DND-41 (cell line): ENCODE measurements at regions not wholly inside any gene's neighbourhood (a gene's known extent, or its start where the extent isn't known, plus 50 kb on each side); places are given as distances from the start of the nearest gene placed in this dataset.

Experiments used
- EZH2 ChIP-seq: IDR thresholded peaks from 3 replicates; pipeline ENCODE4 v1.6.1; 2012; ENCODE audit warnings: borderline replicate concordance, low read depth, mild to moderate bottlenecking, moderate library complexity, low read length, inconsistent platforms; ENCODE audit not compliant: severe bottlenecking
- TF ChIP-seq, protein P1 (sequence below): IDR thresholded peaks from 2 replicates; pipeline ENCODE4 v1.5.1; 2012; ENCODE audit warnings: borderline replicate concordance, low read length, moderate library complexity, mild to moderate bottlenecking; ENCODE audit not compliant: poor library complexity, severe bottlenecking; ENCODE audit errors: extremely low read depth

DNA sequence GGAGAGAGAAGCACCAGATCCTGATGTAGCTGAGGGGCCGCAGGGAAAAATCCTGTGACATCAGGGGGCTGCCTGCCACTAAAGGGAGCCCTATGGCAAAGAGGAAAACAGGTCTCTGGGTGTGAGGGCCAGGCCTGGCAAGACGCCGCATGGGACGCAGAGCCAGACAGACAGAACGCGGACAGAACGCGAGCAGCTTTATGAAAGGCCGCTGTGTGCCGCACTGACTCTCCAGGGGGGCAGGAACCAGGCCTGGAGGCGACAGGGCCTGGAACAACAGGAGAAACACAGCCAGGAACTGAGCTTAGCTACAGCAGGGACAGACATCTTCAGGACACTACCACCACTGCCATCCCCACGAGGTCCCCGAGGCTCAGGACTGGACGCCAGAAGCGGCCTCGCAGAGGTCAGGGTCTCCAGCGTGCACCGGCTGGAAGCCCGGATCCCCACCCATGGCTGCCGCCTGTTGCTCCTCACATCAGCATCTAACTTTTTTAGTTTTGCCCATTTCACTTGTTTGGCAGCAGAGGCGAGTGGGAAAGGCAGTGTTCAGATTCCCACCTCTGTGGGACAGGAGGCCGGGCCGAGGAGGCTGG lies 131.6 kb downstream of the VAPA start:
- TF ChIP-seq, protein P1, sequence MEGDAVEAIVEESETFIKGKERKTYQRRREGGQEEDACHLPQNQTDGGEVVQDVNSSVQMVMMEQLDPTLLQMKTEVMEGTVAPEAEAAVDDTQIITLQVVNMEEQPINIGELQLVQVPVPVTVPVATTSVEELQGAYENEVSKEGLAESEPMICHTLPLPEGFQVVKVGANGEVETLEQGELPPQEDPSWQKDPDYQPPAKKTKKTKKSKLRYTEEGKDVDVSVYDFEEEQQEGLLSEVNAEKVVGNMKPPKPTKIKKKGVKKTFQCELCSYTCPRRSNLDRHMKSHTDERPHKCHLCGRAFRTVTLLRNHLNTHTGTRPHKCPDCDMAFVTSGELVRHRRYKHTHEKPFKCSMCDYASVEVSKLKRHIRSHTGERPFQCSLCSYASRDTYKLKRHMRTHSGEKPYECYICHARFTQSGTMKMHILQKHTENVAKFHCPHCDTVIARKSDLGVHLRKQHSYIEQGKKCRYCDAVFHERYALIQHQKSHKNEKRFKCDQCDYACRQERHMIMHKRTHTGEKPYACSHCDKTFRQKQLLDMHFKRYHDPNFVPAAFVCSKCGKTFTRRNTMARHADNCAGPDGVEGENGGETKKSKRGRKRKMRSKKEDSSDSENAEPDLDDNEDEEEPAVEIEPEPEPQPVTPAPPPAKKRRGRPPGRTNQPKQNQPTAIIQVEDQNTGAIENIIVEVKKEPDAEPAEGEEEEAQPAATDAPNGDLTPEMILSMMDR: no peak
- TF ChIP-seq EZH2: no peak
